H54 (cell line): ENCODE measurements at regions not wholly inside any gene's neighbourhood (a gene's known extent, or its start where the extent isn't known, plus 50 kb on each side); places are given as distances from the start of the nearest gene placed in this dataset.
"Not testable (repeated sequence)": the region's sequence is repeated elsewhere in the genome, so short reads cannot be mapped to it uniquely, and the experiment has no call there.

Source experiments
- DNase-seq: peaks from one replicate; pipeline ENCODE4 v3.0.0; 2011; ENCODE audit warnings: low spot score, mixed read lengths; ENCODE audit not compliant: insufficient read length
- FAIRE-seq: peaks from 3 replicates; lab custom pipeline; 2011; peaks lifted over from hg19 to GRCh38; lab: Jason Lieb, UNC
- POLR2A ChIP-seq: IDR thresholded peaks from 2 replicates; pipeline ENCODE4 v1.6.1; 2011; ENCODE audit warnings: low read depth, mild to moderate bottlenecking, low read length

DNA sequence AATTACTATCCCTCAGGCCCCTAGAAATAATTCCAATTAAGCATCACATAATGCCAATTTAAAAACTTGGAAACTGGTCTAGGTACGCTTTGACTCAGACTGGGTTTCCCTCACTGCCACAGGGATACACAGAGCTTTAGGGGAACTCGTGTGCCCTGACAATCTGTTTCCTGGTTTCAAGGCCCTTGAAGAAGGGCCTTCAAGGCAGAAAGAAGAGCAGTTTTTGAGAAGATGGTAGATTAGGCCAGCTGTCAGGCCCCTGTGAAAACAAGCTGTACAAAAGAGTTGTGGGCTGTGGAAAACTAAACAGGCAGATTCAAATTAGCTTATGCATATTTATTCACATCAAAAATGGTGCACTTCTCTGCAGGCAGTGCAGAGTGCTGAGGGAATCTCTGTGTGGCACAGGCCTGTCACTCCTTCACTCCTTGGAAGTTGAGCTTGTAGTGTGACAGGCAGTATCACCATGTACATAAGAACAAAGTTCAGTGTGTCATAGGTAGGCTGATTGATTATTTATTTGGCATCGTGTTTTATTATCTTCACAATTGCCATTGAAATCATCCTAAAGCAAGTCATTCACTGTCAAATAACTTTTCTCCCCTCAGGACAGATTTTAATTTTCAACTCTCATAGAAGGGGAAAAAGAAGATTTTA lies 614.4 kb upstream of the GYPC start:
- no peak for DNase-seq
- no peak for FAIRE-seq
- no peak for TF ChIP-seq POLR2A

GRCh38 chr2:126042089-126042488 lies 613.9 kb upstream of the GYPC start:
- no peak for DNase-seq
- FAIRE-seq: no peak
- no peak for TF ChIP-seq POLR2A

DNA sequence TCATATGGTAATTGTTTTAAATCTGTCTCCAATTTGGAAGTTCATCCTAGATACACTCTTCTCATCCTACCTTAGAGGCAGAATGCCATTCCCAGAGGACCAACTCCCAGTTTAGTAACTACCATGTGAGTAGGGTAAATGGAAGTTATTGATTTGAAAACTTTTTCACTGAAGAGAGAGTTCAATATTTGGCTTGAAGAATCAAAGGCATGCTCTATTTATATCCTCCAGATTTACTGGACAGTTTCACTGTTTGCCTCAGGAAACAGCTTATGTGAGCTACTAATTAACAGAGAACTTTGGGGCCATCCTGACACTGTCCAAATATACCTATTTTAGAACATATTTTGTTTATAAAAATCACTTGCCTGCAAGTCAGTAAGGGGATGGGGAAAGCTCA lies 607.2 kb upstream of the GYPC start:
- FAIRE-seq (no peak), DNase-seq (no peak)
- no peak for TF ChIP-seq POLR2A

DNA sequence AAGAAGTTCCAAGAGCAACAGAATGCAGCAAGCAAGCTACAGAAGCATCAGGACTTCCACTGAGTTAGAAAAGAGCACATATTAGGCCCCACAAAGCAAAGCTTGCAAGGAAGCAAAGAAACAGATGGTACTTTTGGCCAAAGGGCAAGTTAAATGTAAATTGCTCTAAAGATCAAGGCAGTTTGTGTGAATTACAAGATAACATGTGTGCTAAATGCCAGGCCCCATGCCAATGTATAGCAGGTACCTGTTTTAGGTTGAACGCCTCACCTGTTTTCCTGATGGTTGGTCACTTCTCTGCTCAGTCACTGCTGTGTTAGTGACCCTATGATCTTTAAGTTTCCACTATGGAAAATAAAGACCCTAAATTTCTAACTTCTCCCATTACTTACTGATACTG lies 606.5 kb upstream of the GYPC start:
- no peak for TF ChIP-seq POLR2A
- no peak for FAIRE-seq
- DNase-seq: no peak

- no peak for TF ChIP-seq POLR2A
- FAIRE-seq (no peak), DNase-seq (no peak)
These were observed 604.8 kb upstream of the GYPC start for GRCh38 chr2:126050991-126051736.

- FAIRE-seq, DNase-seq: not testable (repeated sequence)
These were observed 604.2 kb upstream of the GYPC start for GRCh38 chr2:126051737-126052240.

GRCh38 chr2:126059379-126059778 lies 596.6 kb upstream of the GYPC start:
- FAIRE-seq: no peak
- no peak for TF ChIP-seq POLR2A
- no peak for DNase-seq

GRCh38 chr2:126085011-126085795 lies 570.8 kb upstream of the GYPC start:
- no peak for FAIRE-seq
- no peak for TF ChIP-seq POLR2A
- DNase-seq: no peak

DNA sequence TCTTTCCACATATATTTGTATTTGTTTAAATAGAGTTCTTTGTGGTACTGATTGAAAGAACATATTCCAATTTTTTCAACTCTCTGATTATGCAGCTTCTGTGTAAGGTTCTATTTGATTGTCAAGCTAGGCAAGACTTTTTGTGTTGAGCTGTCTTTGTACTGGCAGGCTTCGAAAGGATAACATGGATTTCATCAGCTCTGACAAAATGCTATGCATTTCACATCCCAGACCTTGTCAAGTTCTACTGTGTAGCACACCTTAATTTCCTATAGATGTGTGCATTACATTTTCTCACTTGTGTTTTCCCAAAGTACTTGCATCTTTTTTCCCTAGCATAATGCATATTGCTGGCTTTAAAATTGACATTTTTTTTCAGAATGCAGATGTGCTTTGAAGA lies 555.0 kb upstream of the GYPC start:
- TF ChIP-seq POLR2A: no peak
- DNase-seq (no peak), FAIRE-seq (no peak)

DNA sequence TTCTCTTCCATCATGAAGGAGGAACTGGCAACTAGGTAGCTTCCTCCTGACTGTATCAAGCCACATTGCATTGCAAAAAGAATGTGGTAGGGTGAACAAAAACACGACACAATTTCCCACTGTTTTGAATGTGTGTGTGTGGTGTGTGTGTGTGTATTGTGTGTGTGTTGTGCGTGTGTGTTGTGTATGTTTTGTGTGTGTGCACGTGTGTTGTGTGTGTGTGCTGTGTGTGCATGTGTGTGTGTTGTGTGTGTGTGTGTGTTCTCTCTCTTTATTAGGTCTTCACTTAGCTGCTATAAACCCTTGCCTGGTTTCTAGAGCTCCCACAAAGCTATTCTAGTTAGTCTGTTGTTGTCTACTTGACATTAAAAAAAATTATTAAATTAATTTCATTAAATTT lies 550.0 kb upstream of the GYPC start:
- FAIRE-seq (no peak), DNase-seq (no peak)
- TF ChIP-seq POLR2A: no peak

GRCh38 chr2:126107883-126108282 lies 548.1 kb upstream of the GYPC start:
- TF ChIP-seq POLR2A: no peak
- DNase-seq (no peak), FAIRE-seq (no peak)

DNA sequence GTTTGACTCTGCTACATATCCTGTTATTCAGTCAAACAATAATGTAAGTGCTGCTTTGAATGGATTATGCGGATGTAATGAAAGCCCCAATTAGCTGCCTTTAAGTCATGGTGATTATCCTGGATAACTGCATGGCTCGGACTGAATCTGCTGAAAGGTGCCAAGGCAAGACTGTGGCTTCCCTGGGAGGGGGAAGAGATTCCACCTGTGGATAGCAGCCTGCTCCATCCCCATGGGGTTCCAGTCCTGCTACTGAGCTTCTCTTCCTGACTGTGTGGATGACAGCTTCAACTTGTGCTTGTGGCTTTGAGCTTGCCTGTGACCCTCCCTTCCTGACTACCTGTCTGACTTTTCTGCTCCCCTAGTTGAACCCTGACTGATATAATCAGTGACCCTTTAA lies 540.0 kb upstream of the GYPC start:
- TF ChIP-seq POLR2A: no peak
- no peak for FAIRE-seq
- no peak for DNase-seq

- FAIRE-seq: no peak
- TF ChIP-seq POLR2A: no peak
These were observed 538.1 kb upstream of the GYPC start for GRCh38 chr2:126117886-126118285.

DNA sequence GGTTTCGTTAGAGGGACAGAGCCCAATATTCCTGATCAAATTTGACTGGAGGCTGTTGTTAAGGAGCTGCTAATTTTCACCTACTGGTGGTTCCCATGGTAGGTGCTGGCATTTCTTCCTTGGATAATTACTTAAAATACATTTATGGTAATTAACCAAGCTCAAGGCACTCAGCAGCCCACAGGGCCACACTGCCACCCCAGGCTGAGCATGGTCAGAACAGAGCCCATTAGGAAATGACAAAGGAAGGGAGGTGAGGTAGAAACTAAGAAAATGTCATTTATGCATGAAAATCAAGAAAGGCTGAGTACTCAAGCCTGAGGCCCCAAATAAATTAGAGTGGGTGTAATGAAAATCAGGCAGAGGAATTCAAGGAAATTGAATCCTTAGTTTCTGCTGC lies 510.2 kb upstream of the GYPC start:
- no peak for FAIRE-seq
- no peak for TF ChIP-seq POLR2A
- no peak for DNase-seq

More at GRCh38 chr2:126117886-126118285, 538.1 kb upstream of the GYPC start:
- DNase-seq: no peak
